Stimulated activated CD4-positive, alpha-beta T cell treated with anti-CD3 and anti-CD28 coated beads, Interleukin-4, amount 100 ng/mL, for 48 hours (primary cell): ENCODE measurements at regions not wholly inside any gene's neighbourhood (a gene's known extent, or its start where the extent isn't known, plus 50 kb on each side); places are given as distances from the start of the nearest gene placed in this dataset.

Experiments
- DNase-seq, 2 donors: peaks; one replicate each; pipeline ENCODE4 v3.0.0-alpha.2; 2020; ENCODE audit warnings: low read depth in 2 of 2

GRCh38 chr4:32032136-32032672, 1312.0 kb downstream of the PCDH7 start:
- DNase-seq = no peak

DNA sequence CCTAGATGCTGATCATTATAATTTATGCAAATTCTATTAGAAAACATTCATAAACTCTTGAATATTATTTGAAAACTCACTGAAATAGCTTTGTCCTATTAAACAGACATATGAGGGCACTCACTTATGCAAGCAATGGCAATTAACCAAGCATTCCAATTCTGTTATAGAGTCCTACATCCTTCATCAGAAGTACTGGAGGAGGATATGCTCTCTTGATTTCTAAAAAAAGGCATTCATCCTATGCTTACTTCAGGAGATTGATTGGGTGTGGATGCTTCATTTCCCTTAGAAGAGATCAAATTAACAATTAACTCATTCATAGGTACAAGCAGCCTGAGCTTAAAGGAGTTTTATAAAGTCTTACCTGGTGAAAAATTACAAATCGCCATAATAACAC, 1317.2 kb downstream of the PCDH7 start:
- DNase-seq = no peak

DNA sequence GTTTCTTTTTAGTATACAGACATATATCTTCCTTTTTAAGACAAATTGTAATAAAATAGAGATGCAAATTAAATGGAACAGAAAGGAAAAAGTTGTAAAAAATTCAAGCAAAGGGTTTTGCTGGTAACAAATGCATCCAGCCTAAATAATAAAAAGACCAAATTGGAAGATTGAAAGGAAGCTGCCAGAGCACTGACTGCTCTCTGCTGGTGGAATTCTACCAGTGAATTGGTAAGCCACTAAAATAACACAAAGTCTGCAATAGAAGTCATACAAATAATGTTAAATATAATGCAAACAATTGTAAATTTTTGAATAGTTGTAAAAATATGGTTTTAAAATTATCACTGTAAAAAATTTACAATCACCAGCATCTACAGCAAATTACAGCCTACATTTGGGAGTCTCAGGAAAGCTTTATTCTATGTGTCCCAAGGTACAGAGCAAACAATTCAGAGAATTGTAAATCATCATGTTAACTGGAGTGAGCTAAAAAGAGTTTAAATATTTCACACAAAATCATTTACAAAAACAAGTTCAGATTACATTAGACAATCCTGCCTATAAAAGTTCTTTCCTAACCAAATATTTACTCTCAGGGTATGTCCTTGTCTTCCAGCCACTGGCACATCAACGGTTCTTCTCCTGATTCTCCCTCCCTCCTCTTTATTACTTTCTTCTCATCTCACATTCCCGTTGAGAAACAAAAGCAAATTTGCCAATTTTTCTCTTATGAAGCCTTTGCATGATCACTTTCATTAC, 1322.5 kb downstream of the PCDH7 start:
- DNase-seq = no peak

DNA sequence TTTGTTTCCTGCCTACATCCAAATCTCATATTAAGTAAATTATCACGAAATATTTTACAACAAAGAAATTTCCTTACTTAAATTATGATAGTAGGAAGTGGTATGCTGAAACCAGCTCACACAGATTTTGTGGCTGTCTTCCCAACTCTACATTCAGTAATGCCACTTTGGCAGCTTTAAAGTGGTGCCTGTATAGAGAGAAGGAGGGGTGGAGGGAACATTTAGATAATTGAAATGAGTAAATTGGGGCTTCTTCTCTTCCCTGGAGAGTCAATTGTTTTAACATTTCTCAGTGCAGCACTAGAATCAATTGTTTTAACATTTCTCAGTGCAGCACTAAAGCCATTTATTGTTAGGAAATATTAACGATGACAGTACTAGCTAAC, 1323.1 kb downstream of the PCDH7 start:
- DNase-seq = no peak

GRCh38 chr4:32061916-32062315, 1341.7 kb downstream of the PCDH7 start:
- no peak for DNase-seq

DNA sequence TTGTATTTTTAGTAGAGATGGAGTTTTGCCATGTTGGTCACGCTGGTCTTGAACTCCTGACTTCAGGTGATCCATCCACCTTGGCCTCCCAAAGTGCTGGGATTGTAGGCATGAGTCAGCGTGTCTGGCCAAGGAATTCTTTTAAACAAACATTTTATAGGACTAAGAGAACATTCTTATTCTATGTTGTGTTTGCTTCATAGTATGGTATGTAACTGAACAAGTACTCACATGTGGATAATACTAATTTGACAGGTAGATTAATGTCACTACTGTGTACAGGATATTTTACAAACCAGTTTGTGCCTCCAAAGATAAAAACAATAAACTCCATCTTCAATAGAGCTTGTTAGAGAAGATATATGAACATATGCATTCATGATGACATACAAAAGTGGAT, 1353.4 kb downstream of the PCDH7 start:
- no peak for DNase-seq

DNA sequence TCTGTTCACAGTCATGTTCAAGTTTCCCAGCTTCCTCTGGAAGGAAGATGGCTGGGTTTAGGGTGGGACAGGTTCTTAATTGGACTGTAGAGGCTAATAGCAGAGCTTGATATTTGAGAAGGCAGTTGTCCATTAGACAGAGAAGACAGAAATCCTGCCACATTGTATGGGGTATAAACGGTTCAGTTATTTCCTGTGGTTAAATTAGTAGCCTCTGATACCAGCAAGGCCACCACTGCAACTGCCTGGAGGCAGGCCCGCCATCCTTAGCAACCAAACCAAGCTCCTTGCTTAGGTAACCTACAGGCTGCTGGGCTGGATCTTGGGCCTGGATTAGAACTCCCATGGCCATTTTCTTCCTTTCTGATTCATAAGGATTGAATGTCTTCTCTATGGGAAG, 1367.0 kb downstream of the PCDH7 start:
- no peak for DNase-seq

DNA sequence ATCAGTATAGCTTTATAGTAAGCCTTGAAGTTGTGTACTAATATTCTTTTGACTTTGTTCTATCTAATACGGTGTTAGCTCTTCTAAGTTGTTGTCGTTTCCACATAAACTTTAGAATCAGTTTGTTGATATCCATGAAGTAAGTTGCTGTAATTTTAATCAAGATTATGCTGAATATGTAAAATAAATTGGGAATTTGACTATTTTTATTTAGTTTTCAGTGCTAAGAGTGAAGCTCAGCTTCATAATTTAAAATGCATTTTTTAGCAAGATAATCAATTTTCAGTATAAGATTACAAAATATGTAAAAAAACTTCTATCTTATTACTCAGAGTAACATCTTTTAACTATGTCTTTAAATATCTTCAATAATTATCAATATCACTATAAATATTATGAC, 1374.8 kb downstream of the PCDH7 start:
- no peak for DNase-seq

DNA sequence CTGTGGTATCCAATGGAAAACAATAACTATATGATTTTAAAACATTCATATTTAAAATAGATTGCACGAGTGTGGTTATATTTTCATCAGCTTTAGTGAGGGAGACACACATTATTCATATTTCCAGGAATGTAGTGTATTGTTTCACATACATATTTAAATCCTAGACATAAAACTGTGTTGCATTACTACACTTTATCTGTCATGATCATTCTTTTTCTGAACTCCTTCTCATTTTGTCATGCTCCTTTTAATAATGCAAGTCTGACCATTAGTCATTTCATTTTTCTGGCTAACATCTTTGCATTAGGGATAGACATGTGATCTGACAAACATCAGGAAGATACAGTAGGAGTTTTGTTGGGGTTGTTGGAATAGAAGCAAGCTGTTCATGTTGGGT, 1382.7 kb downstream of the PCDH7 start:
- no peak for DNase-seq

DNA sequence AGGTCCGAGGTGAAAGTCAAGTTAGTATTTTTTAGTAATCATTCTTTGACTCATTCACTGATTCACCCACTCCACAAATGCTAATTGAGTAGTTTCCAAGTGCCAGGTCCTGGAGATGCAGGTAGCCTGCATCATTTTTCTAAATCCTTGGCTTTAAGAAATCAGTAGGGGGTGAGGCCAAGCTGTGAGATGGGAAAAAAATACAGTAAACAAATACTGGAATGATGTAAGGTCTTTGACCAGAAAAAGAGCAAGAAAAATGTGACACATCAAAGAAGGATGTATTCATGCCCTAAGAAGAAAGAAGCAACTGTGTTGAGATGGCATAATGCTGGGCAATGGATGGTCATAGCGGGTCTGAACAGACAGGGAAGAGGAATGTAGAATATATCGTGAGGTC, 1386.6 kb downstream of the PCDH7 start:
- no peak for DNase-seq

DNA sequence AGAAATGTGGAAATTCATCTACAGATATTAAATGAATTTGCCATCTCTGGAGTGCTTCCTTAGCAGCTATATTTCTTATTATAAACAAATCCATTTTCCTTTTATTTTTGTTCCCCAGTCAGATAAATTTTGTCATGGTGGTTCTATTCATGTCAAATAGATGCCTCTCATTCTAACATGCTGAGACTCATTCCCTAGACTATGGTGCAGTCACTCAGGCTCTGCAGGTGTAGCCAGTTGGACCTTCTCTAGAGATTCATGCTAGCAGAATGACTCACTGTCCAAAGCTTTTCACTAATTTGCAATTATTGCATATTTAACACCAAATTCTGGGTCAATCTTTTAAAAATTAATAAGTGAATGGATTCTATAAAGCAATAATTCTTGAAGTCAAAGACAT, 1392.7 kb downstream of the PCDH7 start:
- DNase-seq = no peak

GRCh38 chr4:32117693-32118092, 1397.5 kb downstream of the PCDH7 start:
- no peak for DNase-seq

DNA sequence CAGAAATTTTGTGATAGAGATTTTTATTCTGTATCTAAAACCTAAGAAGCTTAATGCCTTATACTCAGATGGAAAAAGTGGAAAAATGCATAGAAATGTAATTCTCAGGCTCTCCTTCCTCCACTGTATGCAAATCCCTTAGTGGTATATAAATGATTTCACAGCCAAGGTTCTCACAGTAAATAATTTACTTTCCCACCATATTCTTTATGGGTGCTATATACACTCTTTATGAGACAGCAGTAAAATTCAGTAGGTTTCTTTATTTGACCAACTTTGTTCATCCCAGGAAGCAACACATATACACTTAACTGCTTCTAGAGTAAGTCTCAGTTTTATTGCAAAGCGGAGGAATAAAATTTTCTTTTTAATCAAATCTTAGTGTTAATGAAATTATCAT, 1399.7 kb downstream of the PCDH7 start:
- no peak for DNase-seq

- DNase-seq = no peak
Measured at GRCh38 chr4:32128549-32128948, 1408.4 kb downstream of the PCDH7 start.

DNA sequence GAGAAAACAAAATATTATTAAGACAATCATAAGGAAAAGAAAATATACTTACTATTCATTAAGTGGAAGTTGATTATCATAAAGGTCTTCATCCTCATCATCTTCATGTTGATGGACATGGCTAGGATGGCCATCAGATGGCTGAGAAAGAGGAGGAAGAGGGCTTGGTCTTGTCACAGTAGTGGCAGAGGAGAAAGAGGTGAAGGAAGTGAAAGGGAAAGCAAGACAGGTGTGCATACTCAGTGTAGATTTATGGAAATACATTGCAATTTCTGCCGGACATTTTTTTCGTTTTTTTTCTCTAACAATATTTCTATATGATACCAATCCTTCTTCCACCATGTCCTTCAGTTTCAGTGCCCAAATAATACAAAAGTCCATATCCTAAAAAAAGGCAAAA, 1409.8 kb downstream of the PCDH7 start:
- DNase-seq = no peak

- DNase-seq = no peak
Measured at GRCh38 chr4:32133141-32133540, 1413.0 kb downstream of the PCDH7 start.

DNA sequence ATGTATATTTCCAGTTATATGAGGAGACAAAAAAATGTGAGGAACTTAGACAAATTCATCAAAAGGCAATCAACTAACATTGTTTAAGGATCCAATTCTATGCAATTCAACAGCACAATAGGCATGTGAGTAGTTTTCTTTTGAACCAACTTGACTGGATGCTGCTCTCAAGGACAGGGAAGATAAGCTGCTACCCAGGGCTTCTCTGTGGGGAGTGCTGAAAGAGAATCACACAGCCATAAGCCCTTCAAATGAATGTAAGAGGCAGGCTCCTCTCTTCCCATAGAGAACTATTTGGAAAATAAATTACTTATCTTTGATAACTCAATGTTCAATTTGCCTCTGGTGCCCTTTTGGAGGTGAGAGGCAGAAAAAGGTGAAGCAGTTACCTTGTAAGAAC, 1413.6 kb downstream of the PCDH7 start:
- DNase-seq = no peak

GRCh38 chr4:32135642-32136041, 1415.5 kb downstream of the PCDH7 start:
- DNase-seq = no peak

DNA sequence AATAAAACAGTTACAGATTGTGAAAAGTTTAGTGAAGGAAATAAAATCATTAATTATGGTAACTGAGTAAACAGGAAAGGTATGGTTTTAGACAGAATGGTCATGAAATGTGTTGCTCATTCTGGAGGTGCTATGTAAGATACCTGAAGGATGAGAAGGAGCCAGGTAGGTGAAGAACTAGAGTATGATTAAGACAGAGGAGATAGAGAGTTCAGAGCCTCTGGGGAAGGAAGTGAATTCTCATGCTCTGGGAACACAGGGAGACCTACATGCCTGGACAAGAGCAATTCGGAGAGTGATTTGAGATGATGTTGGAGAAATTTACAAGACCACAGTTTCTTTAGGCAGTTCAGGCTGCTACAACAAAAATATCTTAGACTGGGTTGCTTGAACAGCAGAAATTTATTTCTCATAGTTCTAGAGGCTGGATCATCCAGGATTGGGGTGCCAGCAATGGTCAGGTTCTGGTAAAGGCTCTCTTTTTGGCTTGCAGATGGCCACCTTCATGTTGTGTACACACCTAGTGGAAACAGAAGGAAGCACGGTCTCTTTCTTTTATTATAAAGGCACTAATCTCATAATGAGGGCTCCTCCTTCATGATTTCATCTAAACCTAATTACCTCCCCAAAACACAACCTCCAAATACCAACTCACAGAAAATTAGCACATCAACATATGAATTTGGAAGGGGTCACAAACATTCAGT, 1416.1 kb downstream of the PCDH7 start:
- no peak for DNase-seq

GRCh38 chr4:32140636-32141035, 1420.5 kb downstream of the PCDH7 start:
- no peak for DNase-seq

- DNase-seq = no peak
Measured at GRCh38 chr4:32142075-32142474, 1421.9 kb downstream of the PCDH7 start.

- no peak for DNase-seq
Measured at GRCh38 chr4:32145987-32146386, 1425.8 kb downstream of the PCDH7 start.

GRCh38 chr4:32147446-32148085, 1427.4 kb downstream of the PCDH7 start:
- DNase-seq = no peak
